GM12875 (cell line): ENCODE measurements at regions not wholly inside any gene's neighbourhood (a gene's known extent, or its start where the extent isn't known, plus 50 kb on each side); places are given as distances from the start of the nearest gene placed in this dataset.

ENCODE experiments used
- H3K4me3 ChIP-seq: one replicate; pipeline ENCODE4 v1.5.1; 2011; ENCODE audit warnings: low read depth, low read length, control low read depth
- CTCF ChIP-seq: IDR thresholded peaks from 2 replicates; pipeline ENCODE4 v1.5.1; 2011; ENCODE audit warnings: low read depth, mild to moderate bottlenecking, control low read depth, inconsistent platforms, low read length, moderate library complexity, borderline replicate concordance; ENCODE audit not compliant: insufficient read depth

- no peak overlapping the region for H3K4me3 ChIP-seq
- TF ChIP-seq CTCF: no peak
Observed at GRCh38 chr12:92370828-92371227, 225.2 kb upstream of the BTG1 start.

GRCh38 chr12:92369636-92370035 is 224.0 kb upstream of the BTG1 start:
- no peak for TF ChIP-seq CTCF

DNA sequence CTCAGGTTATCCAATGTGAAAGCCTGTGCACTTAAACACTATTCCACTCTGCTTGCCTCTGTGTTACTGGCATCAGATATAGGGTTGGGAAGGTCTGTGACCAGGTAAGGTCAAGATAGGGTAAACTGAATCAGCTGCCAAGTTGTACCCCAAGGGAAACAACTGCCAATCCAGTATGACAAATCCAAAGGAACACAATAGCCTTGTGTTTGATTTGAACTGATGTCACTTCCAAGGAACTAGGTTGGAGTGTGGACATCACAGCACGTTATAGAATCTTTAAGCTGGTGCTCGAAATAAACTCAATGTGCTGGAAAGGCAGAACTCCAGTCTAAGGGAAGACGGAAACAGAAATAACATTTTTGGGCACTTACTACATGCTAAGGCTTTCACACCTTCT is 223.4 kb upstream of the BTG1 start:
- TF ChIP-seq CTCF: no peak
- H3K4me3 ChIP-seq: no peak overlapping the region

More at GRCh38 chr12:92369636-92370035, 224.0 kb upstream of the BTG1 start:
- H3K4me3 ChIP-seq: no peak overlapping the region

- no peak overlapping the region for H3K4me3 ChIP-seq
Observed at GRCh38 chr12:92365836-92366235, 220.2 kb upstream of the BTG1 start.

DNA sequence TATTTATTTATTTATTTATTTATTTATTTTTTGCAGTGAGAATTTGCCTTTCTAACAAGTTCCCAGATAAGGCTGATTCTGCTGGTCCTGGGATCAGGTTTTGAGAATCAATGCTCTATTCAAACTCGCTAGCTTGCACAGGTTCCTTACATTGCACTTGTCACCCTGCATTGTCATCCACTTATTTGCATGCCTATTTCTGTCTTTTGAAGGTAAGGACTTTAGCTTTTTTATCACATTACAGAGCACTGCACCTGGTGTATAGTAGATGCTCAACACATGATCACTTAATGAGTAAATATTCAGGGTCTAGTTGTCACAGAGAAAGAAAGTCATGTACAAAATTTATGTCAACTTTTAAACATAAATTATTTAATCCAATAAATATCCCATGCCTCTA is 219.7 kb upstream of the BTG1 start:
- H3K4me3 ChIP-seq: no peak overlapping the region
- no peak for TF ChIP-seq CTCF

More at GRCh38 chr12:92365836-92366235, 220.2 kb upstream of the BTG1 start:
- TF ChIP-seq CTCF: no peak

DNA sequence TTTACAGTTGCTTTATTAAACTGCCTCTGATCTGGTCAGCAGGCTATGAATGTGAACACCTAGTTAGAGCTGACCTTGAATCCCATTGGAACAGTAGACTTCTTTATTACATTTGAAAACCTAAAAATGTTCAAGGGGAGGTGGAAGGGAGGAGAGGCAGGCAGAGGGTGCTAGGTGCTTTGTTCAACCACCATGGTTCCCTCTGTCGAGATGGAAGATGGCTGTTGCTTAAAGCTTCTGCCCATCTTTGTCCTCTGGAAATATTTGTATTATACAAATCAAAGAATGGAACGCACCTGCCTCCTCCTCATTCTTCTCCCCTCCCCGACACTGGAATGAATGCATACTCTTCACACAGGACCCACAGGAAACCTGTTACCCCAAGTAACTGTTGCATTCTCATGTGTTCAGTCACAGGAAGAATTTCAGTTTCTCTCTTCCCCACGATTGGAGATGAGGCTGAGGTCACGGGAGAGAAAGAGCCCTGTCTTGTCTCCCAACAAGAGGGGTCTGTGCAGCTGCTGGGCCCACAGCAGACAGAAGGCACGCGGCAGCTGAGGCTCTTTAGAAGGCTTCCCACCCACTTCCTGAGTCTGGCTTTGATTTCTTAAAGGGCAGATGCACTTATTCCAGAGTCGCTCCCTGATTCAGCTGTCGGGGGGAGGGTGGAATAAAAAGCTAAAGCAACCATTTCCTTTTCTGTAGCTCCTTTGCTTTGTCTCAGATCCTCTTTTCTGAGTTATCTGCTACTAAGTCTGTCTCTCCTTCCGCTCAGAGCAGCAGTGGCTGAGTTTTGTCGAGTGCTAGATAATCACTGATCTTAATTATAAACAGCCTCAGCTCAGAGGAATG is 217.9 kb upstream of the BTG1 start:
- TF ChIP-seq CTCF: no peak
- H3K4me3 ChIP-seq: peak overlapping the region; percentile 48

DNA sequence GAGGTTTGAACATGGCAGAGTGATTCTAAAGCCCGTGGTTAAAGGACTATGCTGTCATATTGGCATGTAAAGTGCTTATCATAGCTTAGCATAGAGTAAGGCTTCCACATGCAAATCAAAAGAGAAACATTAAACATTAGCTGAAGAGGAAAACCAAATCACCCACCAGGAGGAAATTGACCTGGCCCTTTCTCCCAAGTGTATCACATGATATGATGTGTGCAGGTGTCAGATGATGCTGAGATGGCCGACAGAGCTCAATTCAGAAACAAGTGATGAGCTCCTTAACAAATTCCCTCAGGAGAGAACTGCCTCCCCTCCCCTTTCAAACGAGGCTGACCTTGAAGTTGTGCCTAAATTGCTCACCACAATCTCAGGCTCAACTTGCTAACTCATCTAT is 217.1 kb upstream of the BTG1 start:
- H3K4me3 ChIP-seq: peak overlapping the region; percentile 48
- no peak for TF ChIP-seq CTCF
